ENCODE measurements at regions not wholly inside any gene's neighbourhood (a gene's known extent, or its start where the extent isn't known, plus 50 kb on each side); places are given as distances from the start of the nearest gene placed in this dataset.

GRCh38 chr4:14835288-14835687, 167.0 kb upstream of the CPEB2 start:
- DNase-seq (ENCODE audit: low read depth, low spot score): no peak

DNA sequence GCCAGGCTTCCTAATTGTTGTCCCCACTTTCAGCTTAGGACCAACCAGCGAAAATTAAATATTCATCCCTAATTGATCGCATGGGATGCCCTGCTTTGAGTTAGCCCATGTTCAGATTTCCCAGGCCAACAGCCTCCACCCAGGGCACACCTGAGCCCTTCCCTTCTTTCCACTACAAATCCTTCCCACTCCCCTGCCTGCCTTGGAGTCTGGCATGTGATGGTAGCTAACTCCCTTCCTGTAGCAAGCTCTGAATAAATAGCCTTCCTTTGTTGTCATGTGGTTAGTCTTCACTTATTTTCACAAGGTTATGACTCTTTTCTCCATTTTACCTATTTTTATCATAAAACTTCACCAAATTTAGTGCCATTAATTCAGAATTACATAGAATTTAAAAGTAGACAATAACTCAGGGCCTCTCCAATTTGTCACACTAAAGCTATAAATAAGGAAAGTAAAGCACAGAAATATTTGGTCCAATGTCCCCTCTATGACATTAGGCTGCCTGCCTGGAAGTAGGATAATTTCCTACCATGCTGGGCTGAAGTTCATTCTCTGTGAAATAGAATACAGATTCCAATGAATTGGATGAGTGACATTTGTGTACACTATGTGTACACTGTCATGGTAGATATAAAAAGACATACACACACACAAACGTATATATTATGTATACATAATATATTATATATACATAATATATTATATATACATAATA, 166.4 kb upstream of the CPEB2 start:
- no peak for DNase-seq (ENCODE audit: low read depth, low spot score)

DNA sequence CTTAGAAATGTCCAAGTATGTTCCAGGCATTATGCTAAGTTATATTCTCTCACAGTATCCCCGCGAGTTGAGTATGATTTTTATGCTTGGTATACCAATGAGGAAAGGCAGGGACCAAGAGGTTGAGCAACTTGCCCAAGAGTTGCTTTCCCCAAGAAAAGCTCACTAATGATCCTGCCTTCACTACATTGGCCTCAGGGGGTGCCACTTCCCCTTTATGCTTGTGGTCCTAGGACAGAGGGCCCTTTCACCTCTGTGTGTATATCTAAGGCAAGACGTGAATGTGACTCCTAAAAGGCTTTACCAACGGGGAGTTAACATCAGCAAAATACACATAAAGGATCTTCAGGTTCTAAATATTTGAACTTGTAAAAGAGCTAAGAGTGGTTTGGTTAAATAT, 164.4 kb upstream of the CPEB2 start:
- DNase-seq (ENCODE audit: low read depth, low spot score): no peak

GRCh38 chr4:14841801-14842768, 160.2 kb upstream of the CPEB2 start:
- no peak for DNase-seq (ENCODE audit: low read depth, low spot score)

- no peak for DNase-seq (ENCODE audit: low read depth, low spot score)
These were observed 159.2 kb upstream of the CPEB2 start for GRCh38 chr4:14842964-14843630.

GRCh38 chr4:14844061-14844460, 158.2 kb upstream of the CPEB2 start:
- DNase-seq (ENCODE audit: low read depth, low spot score): no peak

DNA sequence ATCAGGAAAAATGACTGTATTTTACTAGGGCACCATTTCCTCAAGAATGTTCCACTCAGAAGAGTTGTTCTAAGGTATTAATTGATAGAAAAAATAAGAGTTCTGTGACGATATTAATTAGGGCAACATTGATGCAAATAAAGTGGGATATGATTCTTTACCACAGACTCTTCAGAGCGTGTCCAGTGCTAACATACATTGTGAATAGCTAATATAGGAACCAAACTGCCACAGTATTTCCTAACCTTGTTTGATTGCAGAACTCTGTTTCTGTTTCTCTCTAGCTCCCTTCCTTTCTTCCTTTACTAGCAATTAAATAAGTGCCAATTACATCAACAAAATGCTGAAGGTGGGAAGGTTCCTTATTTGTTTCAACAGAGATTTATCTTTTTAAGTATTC, 154.1 kb upstream of the CPEB2 start:
- no peak for DNase-seq (ENCODE audit: low read depth, low spot score)

- no peak for DNase-seq (ENCODE audit: low read depth, low spot score)
These were observed 151.7 kb upstream of the CPEB2 start for GRCh38 chr4:14850455-14851097.

DNA sequence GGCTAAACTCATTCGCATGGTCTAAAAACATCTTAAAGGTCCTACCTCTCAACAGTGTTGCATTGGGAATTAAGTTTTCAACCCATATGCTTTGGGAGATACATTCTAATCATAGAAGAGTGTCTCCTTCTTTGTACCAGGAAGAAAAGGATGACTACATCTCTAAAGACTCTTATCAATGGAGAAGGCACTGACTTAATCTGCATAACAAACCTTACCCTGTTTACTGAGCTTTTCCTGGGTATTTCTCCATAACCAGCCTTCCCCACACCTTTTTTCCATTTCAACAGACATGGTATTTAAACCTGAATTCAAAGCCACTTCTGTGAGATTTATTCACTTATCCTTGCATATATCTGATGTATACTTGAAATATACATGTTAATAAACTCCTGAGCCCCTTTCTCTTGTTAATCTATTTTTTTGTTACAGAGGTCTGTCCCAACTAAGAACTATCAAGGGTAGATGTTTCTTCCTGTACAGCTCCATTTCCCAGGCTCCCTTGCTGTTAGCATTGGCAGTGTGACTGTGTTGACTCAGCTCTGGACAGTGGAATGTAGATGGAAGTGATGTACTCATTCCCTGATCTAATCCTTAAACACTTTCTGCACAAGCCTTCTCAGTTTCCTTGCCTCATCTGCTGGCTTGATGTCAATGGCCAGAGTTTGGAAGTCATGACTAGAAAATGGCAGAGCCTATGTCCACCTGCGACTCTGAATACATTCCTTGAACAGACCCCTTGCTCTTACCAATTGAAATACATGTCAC, 148.9 kb upstream of the CPEB2 start:
- no peak for DNase-seq (ENCODE audit: low read depth, low spot score)

DNA sequence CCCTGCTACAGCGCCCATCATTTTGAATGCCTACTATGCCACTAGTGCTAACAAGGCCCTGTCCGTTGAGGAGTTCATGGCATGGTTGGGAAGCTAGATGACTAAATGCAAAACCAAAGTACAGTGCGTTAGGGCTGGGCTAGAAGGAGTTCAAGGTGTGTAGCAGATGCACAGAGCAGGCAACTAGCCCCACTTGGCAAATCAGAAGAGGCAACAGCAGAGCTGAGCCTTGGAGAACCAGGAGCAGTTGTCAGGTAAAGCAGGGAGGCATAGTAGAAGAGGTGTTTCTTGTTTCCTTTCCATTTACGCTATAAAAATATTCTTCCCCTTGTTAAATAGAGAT, 146.6 kb upstream of the CPEB2 start:
- DNase-seq (ENCODE audit: low read depth, low spot score): no peak

- no peak for DNase-seq (ENCODE audit: low read depth, low spot score)
These were observed 146.0 kb upstream of the CPEB2 start for GRCh38 chr4:14856062-14856933.

DNA sequence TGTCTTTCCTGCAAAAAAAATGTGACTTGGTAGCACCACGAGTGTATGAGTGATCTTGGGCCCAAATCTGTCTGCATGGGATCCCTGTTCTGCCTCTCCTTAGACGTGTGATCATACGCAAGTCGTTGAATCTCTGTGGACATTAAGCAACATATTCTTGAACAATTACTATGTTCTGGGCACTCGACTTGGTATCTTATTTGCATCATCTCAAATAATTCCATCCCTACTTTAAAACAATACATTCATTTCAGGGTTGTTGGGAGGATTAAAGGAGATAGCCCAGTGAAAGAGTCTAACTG, 145.4 kb upstream of the CPEB2 start:
- DNase-seq (ENCODE audit: low read depth, low spot score): no peak

- DNase-seq (ENCODE audit: low read depth, low spot score): no peak
These were observed 144.8 kb upstream of the CPEB2 start for GRCh38 chr4:14857475-14857874.

- no peak for DNase-seq (ENCODE audit: low read depth, low spot score)
These were observed 144.3 kb upstream of the CPEB2 start for GRCh38 chr4:14857981-14858380.

GRCh38 chr4:14862891-14863290, 139.4 kb upstream of the CPEB2 start:
- DNase-seq (ENCODE audit: low read depth, low spot score): peak; percentile 74

DNA sequence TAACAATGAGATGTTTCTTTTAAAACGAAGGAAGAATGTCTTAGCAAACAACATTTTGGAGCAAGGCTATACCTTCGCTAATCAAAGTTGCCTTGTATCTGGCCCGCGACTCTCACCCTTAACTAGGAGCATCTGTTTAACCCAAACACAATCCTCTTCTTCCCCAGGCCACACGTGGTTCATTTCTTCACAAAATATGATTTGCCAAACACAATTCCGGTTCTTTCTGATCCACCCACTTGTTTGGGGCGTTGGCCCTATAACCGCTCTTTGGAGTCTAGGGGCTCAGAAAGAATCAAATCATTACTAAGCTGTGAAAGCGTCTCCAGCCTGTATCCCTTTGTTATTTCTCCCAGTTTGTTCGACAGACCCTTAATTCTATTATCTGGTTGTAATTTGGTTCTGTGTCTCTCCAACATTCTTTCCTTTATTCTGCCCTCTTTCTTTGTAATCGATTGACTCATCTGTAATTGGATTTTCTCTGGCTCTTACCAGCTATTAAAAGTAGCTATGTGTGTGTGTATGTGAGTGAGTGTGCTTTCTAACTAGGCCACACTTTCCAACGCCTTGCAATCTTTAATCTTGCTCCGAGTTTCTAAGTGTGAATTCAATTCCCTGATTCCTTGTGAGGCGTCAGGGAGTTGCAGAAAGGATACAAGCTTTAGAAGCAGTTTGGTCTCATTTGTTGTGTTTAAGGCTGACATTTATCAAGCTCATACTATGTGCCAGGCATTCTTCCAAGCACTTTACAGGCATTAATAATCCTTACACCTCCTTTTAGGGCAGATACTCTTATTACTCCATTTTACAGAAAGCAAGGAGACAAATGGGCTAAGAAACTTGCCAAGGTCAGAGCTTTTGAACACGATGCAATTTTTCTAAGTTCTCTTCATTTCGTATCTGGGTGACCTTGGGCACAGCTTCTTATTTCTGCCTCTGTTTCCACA, 138.6 kb upstream of the CPEB2 start:
- no peak for DNase-seq (ENCODE audit: low read depth, low spot score)

DNA sequence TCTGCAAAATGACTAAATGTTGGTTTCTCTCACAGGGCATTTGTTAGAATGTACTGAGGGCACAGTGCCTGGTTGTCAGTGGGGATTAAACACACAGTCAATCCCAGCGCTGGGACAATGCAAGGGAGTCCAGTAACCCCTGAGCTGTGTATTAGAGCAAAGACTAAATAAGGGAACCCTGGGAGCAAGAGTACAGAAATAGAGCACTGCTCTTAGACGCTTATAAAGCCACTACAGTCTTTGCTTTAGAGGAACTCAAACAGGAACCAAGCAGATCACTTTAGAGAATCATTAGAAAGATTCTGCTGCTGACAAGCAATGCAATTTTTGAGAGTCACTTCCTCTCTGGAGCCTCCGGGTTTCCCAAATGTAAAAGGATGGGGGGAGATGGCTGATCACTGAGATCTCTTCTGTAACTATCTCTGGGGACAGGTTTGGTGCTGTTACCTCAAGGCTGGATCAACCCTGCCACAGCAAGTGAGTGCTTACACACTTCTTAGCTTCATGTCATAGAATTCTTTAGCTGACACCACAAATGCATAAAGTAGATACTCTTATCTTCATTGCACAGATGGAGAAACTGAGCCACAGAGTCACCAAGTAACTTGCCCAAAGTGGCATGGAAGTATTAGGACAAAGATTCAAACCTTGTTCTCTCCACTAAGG, 137.8 kb upstream of the CPEB2 start:
- no peak for DNase-seq (ENCODE audit: low read depth, low spot score)

DNA sequence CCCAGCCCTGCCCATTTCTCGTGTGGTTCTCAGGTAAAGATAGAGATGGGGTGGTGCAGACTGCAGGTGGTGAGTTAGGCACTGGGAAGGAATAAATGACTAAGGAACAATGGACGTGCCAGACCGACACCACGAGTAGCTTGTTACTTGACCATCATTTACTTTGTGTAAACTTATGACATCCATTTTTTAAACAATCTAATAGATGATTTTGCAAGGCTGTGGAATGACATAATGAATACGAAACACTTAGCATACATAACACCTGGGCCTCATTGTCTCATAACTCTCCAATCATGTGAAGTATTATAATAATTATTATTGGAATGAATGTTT, 137.3 kb upstream of the CPEB2 start:
- DNase-seq (ENCODE audit: low read depth, low spot score): no peak

GRCh38 chr4:14865804-14866203, 136.5 kb upstream of the CPEB2 start:
- no peak for DNase-seq (ENCODE audit: low read depth, low spot score)

Measured in ELF-1 (cell line).